ENCODE measurements at regions not wholly inside any gene's neighbourhood (a gene's known extent, or its start where the extent isn't known, plus 50 kb on each side); places are given as distances from the start of the nearest gene placed in this dataset.

DNA sequence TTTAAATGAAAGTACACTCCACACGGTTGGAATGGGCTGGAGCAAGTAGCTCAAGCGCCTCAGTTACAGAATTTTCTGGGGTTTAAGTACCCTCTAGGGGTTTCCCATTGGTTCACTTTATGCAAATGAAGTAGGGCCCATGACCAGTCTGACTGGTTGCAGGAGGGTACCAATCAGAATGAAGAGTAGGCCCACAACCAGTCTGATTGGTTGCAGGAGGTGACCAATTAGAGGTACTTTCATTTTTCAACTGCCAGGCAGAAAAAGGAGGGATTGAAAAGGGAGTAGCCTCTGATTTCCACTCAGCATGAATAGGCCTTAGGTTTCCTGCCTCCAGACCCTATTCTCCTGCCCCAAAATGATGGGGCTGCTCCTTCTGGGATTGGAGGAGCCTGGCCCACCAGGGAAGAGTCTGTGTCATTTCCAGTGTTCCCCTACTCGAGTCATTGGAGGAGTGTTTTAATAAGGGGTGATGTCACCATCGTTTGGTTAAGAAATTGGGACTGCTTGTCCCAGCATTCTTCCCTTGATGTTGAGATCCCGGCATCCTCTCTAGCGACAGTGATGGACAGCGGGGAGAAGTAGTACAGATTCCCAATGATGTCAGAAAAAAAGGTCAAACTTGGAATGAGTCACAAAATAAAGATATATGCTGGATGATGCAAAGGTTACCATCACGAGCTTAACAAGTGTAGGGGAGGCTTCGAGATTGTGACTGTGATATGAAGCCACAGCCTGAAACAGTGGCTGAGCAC, 210.4 kb downstream of the SH3BP4 start:
- 89% methylated on average over 9 of the region's 9 CpGs for WGBS
- intact Hi-C loops (cut with DNase I): no loop called here
- H3K4me3 ChIP-seq: no peak overlapping the region
- no peaks in the 10 kb centered on the region for H3K36me3 ChIP-seq
- peaks cover 0 to 10% (median 0%) of the 10 kb centered on the region in 4 donors for H3K27me3 ChIP-seq
- H3K27ac ChIP-seq (replicated peaks in 1 of 4): no peak overlapping the region
- DNase-seq (ENCODE audit: extremely low spot score): no peak
- no peaks in the 10 kb centered on the region for H3K9me3 ChIP-seq
- TF ChIP-seq POLR2AphosphoS5 (IDR thresholded peaks at IDR 0.05) (no peak), CTCF (IDR thresholded peaks at IDR 0.05) (no peak), POLR2A (IDR thresholded peaks at IDR 0.05; ENCODE audit: low read depth) (no peak), EP300 (IDR thresholded peaks at IDR 0.05) (no peak)
- H3K4me1 ChIP-seq: no peaks in the 10 kb centered on the region

DNA sequence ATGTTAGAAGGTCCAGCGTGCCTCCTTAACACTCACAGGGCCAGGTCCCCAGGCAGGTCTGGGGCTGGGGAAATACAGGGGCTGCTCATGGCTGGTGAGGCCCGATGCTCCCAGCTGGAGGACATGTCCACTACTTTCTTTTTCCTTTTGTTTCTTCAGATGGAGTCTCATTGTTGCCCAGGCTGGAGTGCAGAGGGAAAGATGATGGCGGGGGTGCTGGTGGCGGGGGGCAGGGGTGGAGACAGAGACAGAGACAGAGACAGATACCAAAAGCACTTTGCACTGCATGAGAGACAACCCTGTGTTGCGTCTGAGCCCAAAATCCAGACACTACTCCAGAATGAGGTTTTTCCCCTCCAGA, 211.0 kb downstream of the SH3BP4 start:
- Histone ChIP-seq H3K9me3 (no peaks in the 10 kb centered on the region), H3K27ac (replicated peaks in 1 of 4) (no peak overlapping the region), H3K36me3 (no peaks in the 10 kb centered on the region), H3K27me3 (peaks cover 0 to 4% (median 0%) of the 10 kb centered on the region in 4 donors), H3K4me3 (no peak overlapping the region), H3K4me1 (no peaks in the 10 kb centered on the region)
- intact Hi-C loops (cut with DNase I): no loop called here
- no peak for TF ChIP-seq POLR2A (IDR thresholded peaks at IDR 0.05; ENCODE audit: low read depth)
- no peak for TF ChIP-seq EP300 (IDR thresholded peaks at IDR 0.05)
- no peak for TF ChIP-seq POLR2AphosphoS5 (IDR thresholded peaks at IDR 0.05)
- TF ChIP-seq CTCF (IDR thresholded peaks at IDR 0.05): no peak
- DNase-seq (ENCODE audit: extremely low spot score): no peak
- 79% methylated on average over 5 of the region's 5 CpGs for WGBS

- no peak overlapping the region for H3K4me3 ChIP-seq
- no peaks in the 10 kb centered on the region for H3K4me1 ChIP-seq
- DNase-seq (ENCODE audit: extremely low spot score): no peak
- H3K9me3 ChIP-seq: no peaks in the 10 kb centered on the region
- H3K27me3 ChIP-seq: no peaks in the 10 kb centered on the region
- H3K36me3 ChIP-seq: no peaks in the 10 kb centered on the region
- intact Hi-C loops (cut with DNase I): no loop called here
- TF ChIP-seq EP300 (IDR thresholded peaks at IDR 0.05): no peak
- TF ChIP-seq POLR2A (IDR thresholded peaks at IDR 0.05; ENCODE audit: low read depth): no peak
- TF ChIP-seq POLR2AphosphoS5 (IDR thresholded peaks at IDR 0.05): no peak
- no peak for TF ChIP-seq CTCF (IDR thresholded peaks at IDR 0.05)
- WGBS: 95% methylated on average over 6 of the region's 9 CpGs
- H3K27ac ChIP-seq (replicated peaks in 1 of 4): no peak overlapping the region
These were observed 213.3 kb downstream of the SH3BP4 start for GRCh38 chr2:235165136-235165535.

DNA sequence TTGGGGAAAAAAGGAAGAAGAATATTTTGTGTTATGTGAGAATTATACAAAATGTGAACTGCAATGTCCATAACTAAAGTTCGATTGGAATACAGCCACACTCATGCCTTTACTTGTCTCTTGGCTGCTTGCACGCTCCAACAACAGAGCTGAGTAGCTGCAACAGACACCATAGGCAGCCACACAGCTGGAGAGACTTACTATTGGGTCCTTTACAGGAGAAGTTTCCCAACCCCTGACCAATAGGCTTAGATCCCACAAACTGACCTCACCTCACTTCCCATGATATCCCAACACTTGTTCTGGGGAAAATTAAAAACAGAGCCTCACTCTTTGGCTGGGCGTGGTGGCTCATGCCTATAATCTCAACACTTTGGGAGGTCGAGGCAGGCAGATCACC, 213.8 kb downstream of the SH3BP4 start:
- no peaks in the 10 kb centered on the region for H3K36me3 ChIP-seq
- TF ChIP-seq POLR2A (IDR thresholded peaks at IDR 0.05; ENCODE audit: low read depth) (no peak), POLR2AphosphoS5 (IDR thresholded peaks at IDR 0.05) (no peak), CTCF (IDR thresholded peaks at IDR 0.05) (no peak), EP300 (IDR thresholded peaks at IDR 0.05) (no peak)
- no peak for DNase-seq (ENCODE audit: extremely low spot score)
- no peak overlapping the region for H3K4me3 ChIP-seq
- intact Hi-C loops (cut with DNase I): no loop called here
- WGBS: 75% methylated on average over 4 of the region's 4 CpGs
- no peaks in the 10 kb centered on the region for H3K27me3 ChIP-seq
- H3K9me3 ChIP-seq: no peaks in the 10 kb centered on the region
- H3K4me1 ChIP-seq: peaks cover 0 to 4% (median 2%) of the 10 kb centered on the region in 4 donors
- H3K27ac ChIP-seq (replicated peaks in 1 of 4): no peak overlapping the region
